ENCODE measurements at regions not wholly inside any gene's neighbourhood (a gene's known extent, or its start where the extent isn't known, plus 50 kb on each side); places are given as distances from the start of the nearest gene placed in this dataset.

DNA sequence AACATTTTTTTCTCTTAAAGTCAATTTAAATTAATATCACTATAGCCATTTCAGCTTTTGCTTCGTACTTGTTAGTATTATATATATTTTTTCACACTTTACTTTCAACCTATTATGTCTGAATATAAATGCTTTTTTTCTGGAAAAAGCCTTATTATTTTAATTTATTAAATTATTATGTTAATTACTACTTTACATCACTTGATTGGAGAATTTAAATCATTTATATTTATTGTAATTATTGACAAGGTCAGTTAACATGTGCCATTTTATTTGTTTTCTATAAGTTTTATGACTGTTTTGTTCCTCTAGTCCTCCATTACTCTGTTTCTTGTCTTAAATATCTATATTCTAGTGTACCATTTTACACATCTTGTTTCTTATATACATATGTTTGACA, 1333.4 kb upstream of the MIR17HG start:
- no peak for TF ChIP-seq POLR2A (IDR thresholded peaks at IDR 0.05; ENCODE audit: low read depth, low read length)
- TF ChIP-seq, protein P1, sequence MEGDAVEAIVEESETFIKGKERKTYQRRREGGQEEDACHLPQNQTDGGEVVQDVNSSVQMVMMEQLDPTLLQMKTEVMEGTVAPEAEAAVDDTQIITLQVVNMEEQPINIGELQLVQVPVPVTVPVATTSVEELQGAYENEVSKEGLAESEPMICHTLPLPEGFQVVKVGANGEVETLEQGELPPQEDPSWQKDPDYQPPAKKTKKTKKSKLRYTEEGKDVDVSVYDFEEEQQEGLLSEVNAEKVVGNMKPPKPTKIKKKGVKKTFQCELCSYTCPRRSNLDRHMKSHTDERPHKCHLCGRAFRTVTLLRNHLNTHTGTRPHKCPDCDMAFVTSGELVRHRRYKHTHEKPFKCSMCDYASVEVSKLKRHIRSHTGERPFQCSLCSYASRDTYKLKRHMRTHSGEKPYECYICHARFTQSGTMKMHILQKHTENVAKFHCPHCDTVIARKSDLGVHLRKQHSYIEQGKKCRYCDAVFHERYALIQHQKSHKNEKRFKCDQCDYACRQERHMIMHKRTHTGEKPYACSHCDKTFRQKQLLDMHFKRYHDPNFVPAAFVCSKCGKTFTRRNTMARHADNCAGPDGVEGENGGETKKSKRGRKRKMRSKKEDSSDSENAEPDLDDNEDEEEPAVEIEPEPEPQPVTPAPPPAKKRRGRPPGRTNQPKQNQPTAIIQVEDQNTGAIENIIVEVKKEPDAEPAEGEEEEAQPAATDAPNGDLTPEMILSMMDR (conservative IDR thresholded peaks at IDR 0.05; ENCODE audit: low read depth, low read length) = no peak

All from IMR-90 (cell line).